Glomerular visceral epithelial cell (primary cell): ENCODE measurements at regions not wholly inside any gene's neighbourhood (a gene's known extent, or its start where the extent isn't known, plus 50 kb on each side); places are given as distances from the start of the nearest gene placed in this dataset.

Source experiments
- DNase-seq: peaks from one replicate; pipeline ENCODE4 v3.0.0-alpha.2; 2016; ENCODE audit errors: extremely low spot score

GRCh38 chr9:1960342-1961042 lies 54.7 kb upstream of the SMARCA2 start:
- DNase-seq, result no peak

GRCh38 chr9:1962122-1962521 lies 53.0 kb upstream of the SMARCA2 start:
- DNase-seq, result no peak

- no peak for DNase-seq
Measured at GRCh38 chr9:1962588-1963106, 52.5 kb upstream of the SMARCA2 start.

DNA sequence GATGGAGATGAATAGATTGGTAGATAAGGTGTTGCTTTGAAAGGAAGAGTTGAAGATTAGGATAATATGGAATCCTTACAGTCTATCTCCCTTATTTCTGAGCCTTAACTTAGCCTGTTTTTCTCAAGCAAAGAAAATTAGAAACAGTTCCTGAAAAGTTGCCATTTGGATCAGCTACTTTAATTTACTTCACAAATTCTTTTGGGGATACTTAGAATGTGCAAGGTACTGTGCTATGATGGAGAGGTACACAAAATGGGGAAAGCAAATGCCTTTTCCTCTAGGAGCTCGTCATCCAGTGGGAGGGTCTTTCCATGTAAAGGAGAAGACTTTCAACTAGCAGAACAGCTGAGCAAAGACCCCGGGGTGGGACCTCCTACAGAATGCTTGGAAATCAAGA lies 51.1 kb upstream of the SMARCA2 start:
- DNase-seq, result no peak
